ENCODE measurements at regions not wholly inside any gene's neighbourhood (a gene's known extent, or its start where the extent isn't known, plus 50 kb on each side); places are given as distances from the start of the nearest gene placed in this dataset.

DNA sequence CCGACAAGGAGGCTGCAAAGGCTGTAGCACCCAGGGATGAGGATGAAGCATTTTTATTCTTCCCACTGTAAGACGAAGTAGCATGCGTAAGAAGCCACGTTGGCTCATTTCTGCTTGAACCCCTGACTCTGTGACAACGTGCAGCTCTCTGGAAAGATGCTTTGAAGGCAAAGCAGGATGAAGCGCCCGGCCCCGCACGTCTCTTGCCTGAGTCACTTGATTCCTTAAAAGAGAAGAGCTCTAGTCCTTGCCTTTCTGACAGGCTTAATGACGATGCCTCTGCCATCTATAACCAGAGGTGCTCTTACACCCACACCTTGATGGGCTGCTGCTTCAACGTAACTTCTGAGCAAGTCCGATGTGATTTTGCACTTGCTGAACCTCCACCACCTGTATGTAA is 76.7 kb upstream of the MED9 start (continued):
- TF ChIP-seq ZNF462 (CRISPR knock-in tag; IDR thresholded peaks at IDR 0.05) (no peak), NANOG (IDR thresholded peaks at IDR 0.05; ENCODE audit: borderline replicate concordance) (no peak)

DNA sequence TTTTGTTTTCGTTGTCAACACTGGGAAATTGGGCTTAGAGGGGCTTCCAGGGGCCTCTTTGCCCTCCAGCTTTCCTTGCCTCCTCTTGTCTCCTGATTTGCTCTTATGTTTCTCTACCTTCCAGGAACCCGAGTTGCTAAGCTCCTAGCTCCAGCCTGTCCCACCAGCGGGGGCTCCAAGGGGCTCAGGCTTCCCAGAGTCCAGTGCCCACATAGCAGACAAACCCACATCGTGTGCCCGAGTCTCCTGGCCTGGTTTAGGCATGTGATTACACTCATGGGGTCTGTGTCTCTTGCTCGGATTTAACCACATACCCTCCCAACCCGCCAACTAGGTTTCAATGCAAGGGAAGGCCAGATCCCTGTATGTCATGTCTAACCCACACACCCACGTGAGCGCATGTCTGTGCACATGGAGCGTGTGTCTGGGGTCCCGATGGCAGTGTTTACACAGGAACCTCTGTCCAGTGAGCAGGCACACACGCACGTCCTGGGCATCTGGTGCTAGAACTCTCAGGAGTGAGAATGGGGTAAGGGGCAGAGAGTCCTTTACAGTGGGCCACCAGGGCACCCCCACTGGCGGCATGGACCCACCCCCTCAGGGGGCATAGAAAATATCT is 76.1 kb upstream of the MED9 start:
- Histone ChIP-seq H3K4me3 (no peak overlapping the region), H3F3A (replicated peaks; ENCODE audit: low read depth) (no peaks in the 10 kb centered on the region), H3K27ac (ENCODE audit: low read depth) (no peak overlapping the region), H3K9me2 (ENCODE audit: insufficient read depth) (no peaks in the 10 kb centered on the region), H3K79me2 (replicated peaks; ENCODE audit: insufficient read depth) (no peaks in the 10 kb centered on the region), H3K27me3 (ENCODE audit: insufficient read depth) (no peaks in the 10 kb centered on the region), H3K4me2 (no peak overlapping the region), H2AFZ (peak overlapping the region; percentile 89), H3K36me3 (ENCODE audit: insufficient read depth) (no peaks in the 10 kb centered on the region), H4K20me1 (replicated peaks; ENCODE audit: insufficient read depth) (no peaks in the 10 kb centered on the region), H3K4me1 (ENCODE audit: insufficient read depth) (no peaks in the 10 kb centered on the region; the same call in 1 of the 2 replicates)
- TF ChIP-seq CTCF (conservative IDR thresholded peaks at IDR 0.05; ENCODE audit: low read depth in 2 of 2): no peak
- Mint-ChIP-seq H3K4me1 (peaks cover 17% of the 10 kb centered on the region; the same call in 2 of the 3 replicates), H3K4me3 (no peak overlapping the region), H3K27me3 (ENCODE audit: insufficient read depth, low read depth, poor library complexity) (peaks cover 9% of the 10 kb centered on the region), H3K36me3 (ENCODE audit: low read depth) (no peaks in the 10 kb centered on the region), H3K27ac (no peak overlapping the region), H3K9me3 (no peaks in the 10 kb centered on the region; the same call in 2 of the 3 replicates)
- DNase-seq (ENCODE audit: low spot score): no peak
- ATAC-seq: no peak

Measured in GM23338 (cell line).